Rectal smooth muscle tissue (tissue), 1 donor: ENCODE measurements at regions not wholly inside any gene's neighbourhood (a gene's known extent, or its start where the extent isn't known, plus 50 kb on each side); places are given as distances from the start of the nearest gene placed in this dataset.

Experiments used
- H3K27ac ChIP-seq: one replicate; pipeline ENCODE4 v1.7.0; 2013; ENCODE audit warnings: low read depth, low read length, inconsistent platforms
- H3K27me3 ChIP-seq: one replicate; pipeline ENCODE4 v1.7.0; 2013; ENCODE audit warnings: low read length; ENCODE audit not compliant: control insufficient read depth, insufficient read depth
- H3K36me3 ChIP-seq: one replicate; pipeline ENCODE4 v1.7.0; 2013; ENCODE audit warnings: low read length; ENCODE audit not compliant: control insufficient read depth, insufficient read depth
- H3K4me1 ChIP-seq: one replicate; pipeline ENCODE4 v1.7.0; 2013; ENCODE audit warnings: low read length; ENCODE audit not compliant: control insufficient read depth, insufficient read depth
- H3K4me3 ChIP-seq: one replicate; pipeline ENCODE4 v1.7.0; 2013; ENCODE audit warnings: low read length
- H3K9ac ChIP-seq: one replicate; pipeline ENCODE4 v1.7.0; 2013; ENCODE audit warnings: low read length

- H3K4me3 ChIP-seq: no peak overlapping the region
- H3K4me1 ChIP-seq: no peaks in the 10 kb centered on the region
- no peak overlapping the region for H3K9ac ChIP-seq
- H3K27ac ChIP-seq: no peak overlapping the region
- H3K36me3 ChIP-seq: no peaks in the 10 kb centered on the region
- H3K27me3 ChIP-seq: no peaks in the 10 kb centered on the region
Measured at GRCh38 chr1:101732261-101732660, 264.5 kb downstream of the OLFM3 start.

GRCh38 chr1:101733340-101733739, 263.4 kb downstream of the OLFM3 start:
- H3K27ac ChIP-seq: no peak overlapping the region
- no peaks in the 10 kb centered on the region for H3K36me3 ChIP-seq
- no peak overlapping the region for H3K4me3 ChIP-seq
- no peak overlapping the region for H3K9ac ChIP-seq
- no peaks in the 10 kb centered on the region for H3K27me3 ChIP-seq
- H3K4me1 ChIP-seq: no peaks in the 10 kb centered on the region

GRCh38 chr1:101738475-101738874, 258.3 kb downstream of the OLFM3 start:
- Histone ChIP-seq H3K27ac (no peak overlapping the region), H3K9ac (no peak overlapping the region), H3K36me3 (no peaks in the 10 kb centered on the region), H3K4me1 (no peaks in the 10 kb centered on the region), H3K27me3 (no peaks in the 10 kb centered on the region), H3K4me3 (no peak overlapping the region)

GRCh38 chr1:101739146-101739545, 257.6 kb downstream of the OLFM3 start:
- no peak overlapping the region for H3K4me3 ChIP-seq
- no peaks in the 10 kb centered on the region for H3K27me3 ChIP-seq
- H3K4me1 ChIP-seq: no peaks in the 10 kb centered on the region
- H3K27ac ChIP-seq: no peak overlapping the region
- no peak overlapping the region for H3K9ac ChIP-seq
- no peaks in the 10 kb centered on the region for H3K36me3 ChIP-seq

- no peak overlapping the region for H3K27ac ChIP-seq
- H3K27me3 ChIP-seq: no peaks in the 10 kb centered on the region
- H3K9ac ChIP-seq: no peak overlapping the region
- no peaks in the 10 kb centered on the region for H3K4me1 ChIP-seq
- H3K36me3 ChIP-seq: no peaks in the 10 kb centered on the region
- no peak overlapping the region for H3K4me3 ChIP-seq
Measured at GRCh38 chr1:101739826-101740330, 256.8 kb downstream of the OLFM3 start.

GRCh38 chr1:101741910-101742309, 254.8 kb downstream of the OLFM3 start:
- no peaks in the 10 kb centered on the region for H3K36me3 ChIP-seq
- no peaks in the 10 kb centered on the region for H3K4me1 ChIP-seq
- no peaks in the 10 kb centered on the region for H3K27me3 ChIP-seq
- no peak overlapping the region for H3K27ac ChIP-seq
- no peak overlapping the region for H3K9ac ChIP-seq
- H3K4me3 ChIP-seq: no peak overlapping the region

- Histone ChIP-seq H3K27ac (no peak overlapping the region), H3K4me3 (no peak overlapping the region), H3K9ac (no peak overlapping the region), H3K36me3 (no peaks in the 10 kb centered on the region), H3K4me1 (no peaks in the 10 kb centered on the region), H3K27me3 (no peaks in the 10 kb centered on the region)
Measured at GRCh38 chr1:101742509-101742908, 254.2 kb downstream of the OLFM3 start.

- Histone ChIP-seq H3K4me3 (no peak overlapping the region), H3K9ac (no peak overlapping the region), H3K27me3 (no peaks in the 10 kb centered on the region), H3K27ac (no peak overlapping the region), H3K36me3 (no peaks in the 10 kb centered on the region), H3K4me1 (no peaks in the 10 kb centered on the region)
Measured at GRCh38 chr1:101745551-101746270, 251.0 kb downstream of the OLFM3 start.

GRCh38 chr1:101748077-101748476, 248.6 kb downstream of the OLFM3 start:
- Histone ChIP-seq H3K27ac (no peak overlapping the region), H3K4me3 (no peak overlapping the region)

More at GRCh38 chr1:101748077-101748476, 248.6 kb downstream of the OLFM3 start:
- Histone ChIP-seq H3K4me1 (no peaks in the 10 kb centered on the region), H3K9ac (no peak overlapping the region), H3K36me3 (no peaks in the 10 kb centered on the region), H3K27me3 (no peaks in the 10 kb centered on the region)
